ENCODE measurements at regions not wholly inside any gene's neighbourhood (a gene's known extent, or its start where the extent isn't known, plus 50 kb on each side); places are given as distances from the start of the nearest gene placed in this dataset.

GRCh38 chr21:28550057-28550825 lies 442.4 kb downstream of the LTN1 start:
- no peak for TF ChIP-seq CTCF (IDR thresholded peaks at IDR 0.05; ENCODE audit: extremely low read depth in 1 of 2, insufficient read depth in 1 of 2, low read depth in 1 of 2, low read length in 2 of 2)
- TF ChIP-seq EZH2 (IDR thresholded peaks at IDR 0.05; ENCODE audit: borderline replicate concordance, low read depth, low read length, severe bottlenecking), result no peak
- no peak for TF ChIP-seq POLR2AphosphoS5 (IDR thresholded peaks at IDR 0.05; ENCODE audit: insufficient read depth, low read depth, low read length)
- TF ChIP-seq POLR2A (IDR thresholded peaks at IDR 0.05; ENCODE audit: low read depth, low read length), result no peak
- no peak for TF ChIP-seq MYC (IDR thresholded peaks at IDR 0.05; ENCODE audit: low read depth, low read length)
- no peak for TF ChIP-seq JUN (IDR thresholded peaks at IDR 0.05; ENCODE audit: borderline replicate concordance, insufficient read depth, insufficient read length, low read depth)
- TF ChIP-seq MAX (IDR thresholded peaks at IDR 0.05; ENCODE audit: insufficient read depth, insufficient read length), result no peak
